Epithelial cell of proximal tubule (primary cell): ENCODE measurements at regions not wholly inside any gene's neighbourhood (a gene's known extent, or its start where the extent isn't known, plus 50 kb on each side); places are given as distances from the start of the nearest gene placed in this dataset.

Experiments used
- DNase-seq: peaks from one replicate; pipeline ENCODE4 v3.0.0-alpha.2; 2011; ENCODE audit warnings: low read depth
- H3K4me3 ChIP-seq: 2 replicates; pipeline ENCODE4 v1.5.1; 2011; ENCODE audit warnings: low read depth, mild to moderate bottlenecking, low read length
- TF ChIP-seq, protein P1 (sequence below): conservative IDR thresholded peaks from 2 replicates; pipeline ENCODE4 v1.5.1; 2012; ENCODE audit warnings: low read depth, mild to moderate bottlenecking, low read length

DNA sequence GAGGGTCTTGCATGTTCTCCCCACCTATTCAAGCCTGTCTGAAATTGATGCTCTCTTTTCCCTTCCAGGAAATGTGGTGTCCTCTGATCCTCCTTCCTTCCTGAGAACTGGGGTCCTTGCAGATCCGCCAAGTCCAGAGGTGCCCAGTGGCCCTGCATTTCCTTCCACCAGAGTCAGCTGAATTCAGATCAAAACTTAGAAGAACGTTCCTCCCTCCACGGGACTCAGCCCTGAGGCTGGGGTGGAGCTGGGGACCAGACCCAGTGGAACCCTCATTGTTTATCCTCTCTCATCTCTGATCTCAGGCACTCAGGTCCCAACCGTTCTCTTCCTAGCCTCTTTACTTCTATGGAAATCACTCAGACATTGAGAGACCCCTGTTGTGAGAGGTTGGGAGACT is 477.3 kb downstream of the TSHZ3 start:
- DNase-seq = no peak
- TF ChIP-seq, protein P1, sequence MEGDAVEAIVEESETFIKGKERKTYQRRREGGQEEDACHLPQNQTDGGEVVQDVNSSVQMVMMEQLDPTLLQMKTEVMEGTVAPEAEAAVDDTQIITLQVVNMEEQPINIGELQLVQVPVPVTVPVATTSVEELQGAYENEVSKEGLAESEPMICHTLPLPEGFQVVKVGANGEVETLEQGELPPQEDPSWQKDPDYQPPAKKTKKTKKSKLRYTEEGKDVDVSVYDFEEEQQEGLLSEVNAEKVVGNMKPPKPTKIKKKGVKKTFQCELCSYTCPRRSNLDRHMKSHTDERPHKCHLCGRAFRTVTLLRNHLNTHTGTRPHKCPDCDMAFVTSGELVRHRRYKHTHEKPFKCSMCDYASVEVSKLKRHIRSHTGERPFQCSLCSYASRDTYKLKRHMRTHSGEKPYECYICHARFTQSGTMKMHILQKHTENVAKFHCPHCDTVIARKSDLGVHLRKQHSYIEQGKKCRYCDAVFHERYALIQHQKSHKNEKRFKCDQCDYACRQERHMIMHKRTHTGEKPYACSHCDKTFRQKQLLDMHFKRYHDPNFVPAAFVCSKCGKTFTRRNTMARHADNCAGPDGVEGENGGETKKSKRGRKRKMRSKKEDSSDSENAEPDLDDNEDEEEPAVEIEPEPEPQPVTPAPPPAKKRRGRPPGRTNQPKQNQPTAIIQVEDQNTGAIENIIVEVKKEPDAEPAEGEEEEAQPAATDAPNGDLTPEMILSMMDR = no peak
- H3K4me3 ChIP-seq = no peak overlapping the region

DNA sequence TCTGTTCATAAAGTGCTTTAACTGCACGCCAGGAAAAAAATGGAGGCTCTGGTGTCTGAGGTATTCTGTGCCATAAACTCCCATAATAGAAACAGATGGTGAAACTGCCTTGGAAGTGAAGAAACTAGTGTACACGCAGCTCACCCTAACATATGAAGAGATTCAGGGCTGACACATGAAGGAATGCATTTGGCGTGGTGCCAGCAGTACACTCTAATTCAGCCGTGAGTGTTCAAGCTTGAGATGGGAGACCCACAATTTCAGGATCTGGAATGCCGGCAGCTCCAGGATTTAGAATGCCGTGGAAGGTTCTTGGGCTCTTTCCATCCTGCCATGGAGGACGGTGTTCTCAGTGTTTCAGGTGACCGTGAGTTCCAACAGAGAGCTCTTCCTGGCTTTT is 478.4 kb downstream of the TSHZ3 start:
- no peak overlapping the region for H3K4me3 ChIP-seq
- TF ChIP-seq, protein P1 = no peak
- DNase-seq = no peak

DNA sequence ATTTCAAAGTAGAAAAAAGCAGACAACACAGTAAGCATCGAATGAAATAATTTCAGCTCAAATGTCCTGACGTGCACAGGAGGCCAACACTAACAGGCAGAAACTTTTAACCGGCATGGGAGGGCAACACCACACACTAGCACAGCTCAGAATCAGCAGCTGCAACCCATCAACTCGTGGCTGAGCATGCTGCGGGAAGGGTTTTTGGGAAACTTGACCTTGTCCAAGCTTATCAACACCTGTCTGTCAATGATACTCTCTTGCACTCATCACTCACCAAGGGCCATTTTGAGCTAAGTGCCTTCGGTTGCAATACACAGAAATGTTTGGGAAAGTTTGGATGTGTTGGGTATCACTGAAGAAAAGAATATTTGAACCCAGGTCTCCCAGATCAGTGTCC is 483.7 kb downstream of the TSHZ3 start:
- TF ChIP-seq, protein P1 = no peak
- DNase-seq = no peak
- H3K4me3 ChIP-seq = no peak overlapping the region

DNA sequence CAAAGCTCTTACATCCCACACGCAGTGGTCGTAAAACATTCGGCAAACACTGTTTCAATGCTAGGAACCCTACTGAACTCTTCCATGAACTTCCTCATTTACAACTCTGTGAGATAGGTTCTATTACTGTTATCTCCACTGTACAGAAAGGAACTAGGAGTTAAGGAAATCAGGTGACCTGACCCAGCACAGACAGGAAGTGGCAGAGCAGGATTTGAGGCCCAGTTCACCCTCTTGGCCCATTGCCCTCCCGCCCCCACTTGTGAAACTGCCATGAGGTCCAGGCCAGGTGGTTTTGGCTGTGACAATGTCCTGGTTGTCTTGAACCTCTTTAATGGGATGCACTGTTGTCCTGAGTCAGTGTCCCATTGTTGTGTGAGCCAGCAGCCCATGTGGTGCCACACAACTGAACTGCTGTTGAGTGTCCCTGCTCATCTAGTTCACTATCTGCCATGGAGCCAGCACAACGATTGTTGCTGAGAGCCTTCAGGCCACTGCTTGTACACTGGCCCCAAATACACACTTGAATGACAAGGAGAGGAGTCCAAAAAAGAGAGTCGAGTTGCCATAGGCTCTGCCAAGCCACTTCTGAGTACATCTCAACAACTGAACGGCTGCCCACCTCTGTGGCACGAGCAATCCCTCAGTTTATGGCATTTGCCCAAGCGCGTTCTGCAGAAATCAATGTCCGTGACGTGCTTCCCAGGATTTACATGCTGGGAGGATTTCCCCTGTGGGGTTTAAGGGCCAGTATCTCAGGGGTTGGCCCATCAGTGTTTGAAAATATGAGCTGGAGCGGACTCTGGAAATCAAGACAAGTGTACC is 484.6 kb downstream of the TSHZ3 start:
- H3K4me3 ChIP-seq = no peak overlapping the region
- TF ChIP-seq, protein P1 = no peak
- no peak for DNase-seq

DNA sequence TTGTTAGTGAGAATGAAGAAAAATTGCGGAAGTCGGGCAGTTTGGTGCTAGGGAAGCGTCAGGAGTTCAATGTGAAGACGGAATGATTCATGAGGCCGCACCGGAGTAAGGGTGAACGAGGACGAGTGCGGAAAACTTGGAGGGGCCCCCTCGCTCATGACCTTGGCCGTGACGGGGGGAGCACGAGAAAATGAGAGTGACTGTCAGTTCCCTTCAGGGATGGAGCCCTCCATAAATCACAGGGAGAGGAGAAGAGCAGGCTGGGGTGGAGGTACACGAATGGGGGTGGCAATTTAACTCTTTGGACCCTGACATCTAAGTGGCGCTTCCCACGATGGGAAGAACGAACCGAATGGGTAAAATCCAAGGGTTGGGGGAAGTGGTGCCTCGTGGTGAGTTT is 486.4 kb downstream of the TSHZ3 start:
- TF ChIP-seq, protein P1 = no peak
- no peak overlapping the region for H3K4me3 ChIP-seq
- DNase-seq = no peak

DNA sequence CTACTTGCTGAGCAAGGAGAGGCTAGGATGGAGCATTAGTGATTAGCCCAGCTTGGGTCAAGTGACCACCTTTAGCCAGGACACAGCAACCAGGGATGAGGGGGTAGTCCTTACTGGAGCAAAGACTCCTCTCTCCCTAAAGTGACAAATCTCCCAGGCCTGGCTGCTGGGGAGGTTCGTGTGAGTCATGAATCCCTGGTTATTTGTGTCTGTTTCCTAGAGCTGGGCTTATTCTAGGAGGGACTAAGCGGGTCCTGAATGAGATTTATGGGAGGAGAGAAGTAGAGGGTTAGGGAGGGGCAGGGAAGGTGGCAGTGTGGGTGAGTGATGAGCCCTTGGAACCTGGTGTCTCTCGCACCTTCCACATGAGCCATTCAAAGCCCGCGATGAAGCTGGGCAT is 487.3 kb downstream of the TSHZ3 start:
- DNase-seq = no peak
- H3K4me3 ChIP-seq = no peak overlapping the region

More for the DNA sequence above, 487.3 kb downstream of the TSHZ3 start:
- TF ChIP-seq, protein P1 = no peak
